Mammary epithelial cell (primary cell): ENCODE measurements at regions not wholly inside any gene's neighbourhood (a gene's known extent, or its start where the extent isn't known, plus 50 kb on each side); places are given as distances from the start of the nearest gene placed in this dataset.

ENCODE experiments used
- CTCF ChIP-seq, 2 donors: IDR thresholded peaks in 1 of 2; conservative IDR thresholded peaks in 1 of 2; 2 replicates each; pipeline ENCODE4 v1.5.1; 2011 to 2012; ENCODE audit warnings: inconsistent platforms in 2 of 2, low read length in 2 of 2, mild to moderate bottlenecking in 2 of 2, control low read depth in 1 of 2, low read depth in 1 of 2; ENCODE audit not compliant: insufficient read depth in 1 of 2; ENCODE audit errors: extremely low read depth in 1 of 2
- EZH2 ChIP-seq: IDR thresholded peaks from 2 replicates; pipeline ENCODE4 v1.6.1; 2012; ENCODE audit warnings: low read length, inconsistent platforms, borderline replicate concordance

- TF ChIP-seq CTCF (conservative IDR thresholded peaks at IDR 0.05 in 1 of 2, IDR thresholded peaks at IDR 0.05 in 1 of 2; ENCODE audit: extremely low read depth in 1 of 2, insufficient read depth in 1 of 2, low read depth in 1 of 2, low read length in 2 of 2) (no peak), EZH2 (no peak)
Observed at GRCh38 chr4:97185233-97185632, 958.0 kb downstream of the STPG2 start.
